Caco-2 (cell line): ENCODE measurements at regions not wholly inside any gene's neighbourhood (a gene's known extent, or its start where the extent isn't known, plus 50 kb on each side); places are given as distances from the start of the nearest gene placed in this dataset.

ENCODE experiments used
- BruUV-seq: library from RNA; stranded (reverse); fragments of 400-500 nt; replicated peaks from 2 replicates; lab custom pipeline; 2021; lab: Mats Ljungman, UMichigan
- CTCF ChIA-PET: fragments of 300-600 bp; sonication (Branson Sonifier 250); formaldehyde crosslinking; loops from one replicate; lab custom pipeline; 2022; ENCODE audit warnings: antibody characterized with exemption; lab: Charles Lee
- POLR2A ChIA-PET: fragments of 300-600 bp; sonication (Branson Sonifier 250); formaldehyde crosslinking; loops from one replicate; lab custom pipeline; 2022; ENCODE audit warnings: antibody characterized with exemption; lab: Charles Lee
- DNase-seq, 2 experiments: peaks; one replicate each; pipeline versions ENCODE4 v3.0.0 to v3.0.0-alpha.2; 2020 to 2022
- H3K27me3 ChIP-seq: replicated peaks from 2 replicates; pipeline ENCODE4 v1.6.0; 2011; ENCODE audit warnings: low read length; ENCODE audit not compliant: control insufficient read depth, insufficient read depth
- H3K36me3 ChIP-seq: 2 replicates; pipeline ENCODE4 v1.5.1; 2011; ENCODE audit warnings: low read length; ENCODE audit not compliant: control insufficient read depth, insufficient read depth
- H3K4me1 ChIP-seq: fragments of 250-450 bp; sonication (Bioruptor Pico); 2 replicates; pipeline ENCODE4 v1.5.1; 2020; ENCODE audit warnings: mild to moderate bottlenecking
- H3K4me3 ChIP-seq: 2 replicates; pipeline ENCODE4 v1.5.1; 2011; ENCODE audit warnings: low read depth, mild to moderate bottlenecking, control low read depth, low read length
- H3K9me3 ChIP-seq: fragments of 250-450 bp; sonication (Bioruptor Pico); 2 replicates; pipeline ENCODE4 v1.5.1; 2020; ENCODE audit warnings: mild to moderate bottlenecking, moderate library complexity
- H3K27ac Mint-ChIP-seq: one replicate; pipeline ENCODE4 v1.8.0; 2022; ENCODE audit warnings: mixed read lengths; ENCODE audit not compliant: unreplicated experiment
- H3K27me3 Mint-ChIP-seq: one replicate; pipeline ENCODE4 v1.8.0; 2022; ENCODE audit warnings: mixed read lengths; ENCODE audit not compliant: insufficient read depth, unreplicated experiment
- H3K36me3 Mint-ChIP-seq: one replicate; pipeline ENCODE4 v1.8.0; 2022; ENCODE audit warnings: mild to moderate bottlenecking, mixed read lengths; ENCODE audit not compliant: insufficient read depth, unreplicated experiment
- H3K4me1 Mint-ChIP-seq: one replicate; pipeline ENCODE4 v1.8.0; 2022; ENCODE audit warnings: low read depth, mixed read lengths; ENCODE audit not compliant: unreplicated experiment
- H3K4me3 Mint-ChIP-seq: one replicate; pipeline ENCODE4 v1.8.0; 2022; ENCODE audit warnings: mild to moderate bottlenecking, moderate library complexity, mixed read lengths; ENCODE audit not compliant: unreplicated experiment
- H3K9me3 Mint-ChIP-seq: one replicate; pipeline ENCODE4 v1.8.0; 2022; ENCODE audit warnings: mixed read lengths; ENCODE audit not compliant: unreplicated experiment
- CTCF ChIP-seq, 2 experiments: fragments of 200-600 bp in 1 of 2; IDR thresholded peaks; 1 replicate in 1 of 2; 2 replicates in 1 of 2; pipeline versions ENCODE4 v1.5.1 to v1.8.0; 2011 to 2022; ENCODE audit warnings: antibody characterized with exemption in 1 of 2, control low read depth in 1 of 2, inconsistent platforms in 1 of 2, low read depth in 1 of 2, low read length in 1 of 2, mild to moderate bottlenecking in 1 of 2, moderate library complexity in 1 of 2; ENCODE audit not compliant: insufficient read depth in 1 of 2, severe bottlenecking in 1 of 2, unreplicated experiment in 1 of 2
- intact Hi-C: fragments of 100-400 bp; cut with micrococcal nuclease; formaldehyde crosslinking; loops from one replicate; pipeline ENCODE4 v1.10.0; 2022; ENCODE audit not compliant: unreplicated experiment

- no peaks in the 10 kb centered on the region for H3K27me3 Mint-ChIP-seq
- CTCF ChIA-PET, result no interaction called here
- H3K9me3 ChIP-seq, result no peaks in the 10 kb centered on the region
- no TSS peak for BruUV-seq
- H3K27ac Mint-ChIP-seq, result peak overlapping the region; percentile 36
- POLR2A ChIA-PET, result no interaction called here
- no peak for DNase-seq
- H3K36me3 Mint-ChIP-seq, result no peaks in the 10 kb centered on the region
- no peaks in the 10 kb centered on the region for H3K9me3 Mint-ChIP-seq
- no peaks in the 10 kb centered on the region for H3K27me3 ChIP-seq
- no peaks in the 10 kb centered on the region for H3K4me1 Mint-ChIP-seq
- intact Hi-C loops, result no loop called here
- no peaks in the 10 kb centered on the region for H3K36me3 ChIP-seq
- no peak for TF ChIP-seq CTCF (IDR thresholded peaks at IDR 0.05; ENCODE audit: insufficient read depth in 1 of 2, low read depth in 1 of 2, low read length in 1 of 2, severe bottlenecking in 1 of 2, unreplicated experiment in 1 of 2)
- H3K4me3 Mint-ChIP-seq, result no peak overlapping the region
- no peaks in the 10 kb centered on the region for H3K4me1 ChIP-seq
- H3K4me3 ChIP-seq, result no peak overlapping the region
Measured at GRCh38 chr6:82056567-82056966, 191.0 kb downstream of the IBTK start.

- Histone ChIP-seq H3K9me3 (no peaks in the 10 kb centered on the region), H3K4me3 (no peak overlapping the region), H3K27me3 (no peaks in the 10 kb centered on the region), H3K36me3 (no peaks in the 10 kb centered on the region), H3K4me1 (no peaks in the 10 kb centered on the region)
- Mint-ChIP-seq H3K4me3 (no peak overlapping the region), H3K27ac (no peak overlapping the region), H3K36me3 (no peaks in the 10 kb centered on the region), H3K4me1 (no peaks in the 10 kb centered on the region), H3K27me3 (no peaks in the 10 kb centered on the region), H3K9me3 (no peaks in the 10 kb centered on the region)
- TF ChIP-seq CTCF (IDR thresholded peaks at IDR 0.05; ENCODE audit: insufficient read depth in 1 of 2, low read depth in 1 of 2, low read length in 1 of 2, severe bottlenecking in 1 of 2, unreplicated experiment in 1 of 2), result no peak
- no TSS peak for BruUV-seq
- ChIA-PET CTCF (no interaction called here), POLR2A (no interaction called here)
- intact Hi-C loops, result loop anchor here (10.0 kb wide), 1 partner anchor 451 kb away; no protein-coding TSS in a partner anchor
- DNase-seq, result no peak
Measured at GRCh38 chr6:82045965-82046756, 201.4 kb downstream of the IBTK start.

DNA sequence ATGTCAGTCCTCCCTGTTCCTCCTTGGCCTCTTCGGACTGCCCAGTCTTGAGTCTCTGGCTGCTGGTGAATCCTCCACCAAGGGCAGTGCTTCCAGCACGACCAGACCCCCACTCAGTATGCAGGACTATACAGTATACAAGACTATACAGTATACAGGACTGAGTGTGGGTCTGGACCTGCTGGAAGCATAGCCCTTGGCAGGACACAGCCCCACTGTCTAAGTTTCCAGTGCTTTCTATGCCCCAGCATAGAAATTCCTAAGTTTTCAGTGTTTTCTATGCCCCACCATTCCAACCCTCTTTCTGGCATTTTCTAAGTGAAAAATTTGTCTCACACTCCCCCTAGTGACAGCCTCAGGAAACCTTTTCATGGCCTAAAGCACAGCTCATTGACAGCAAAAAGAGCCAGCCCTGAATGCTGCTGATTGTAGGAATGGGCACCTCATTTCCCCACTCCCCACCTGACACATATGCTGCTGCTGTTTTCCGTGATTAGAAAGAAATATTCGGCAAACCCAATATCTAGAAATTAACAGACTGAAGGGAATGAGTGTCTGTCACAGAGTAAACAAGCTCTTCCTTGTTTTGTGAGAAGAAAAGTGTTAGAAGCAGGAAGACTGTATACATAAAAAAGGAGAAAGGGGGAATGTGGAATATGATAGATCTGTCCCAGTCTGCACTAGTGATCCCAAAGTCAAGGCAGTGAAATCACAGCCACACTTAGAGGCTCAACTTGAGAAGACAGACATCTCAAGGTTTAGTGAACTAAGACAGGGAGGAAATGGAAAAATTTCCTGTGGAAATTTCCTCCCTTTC is 206.9 kb downstream of the IBTK start:
- POLR2A ChIA-PET, result no interaction called here
- peak overlapping the region; percentile 45 for H3K27ac Mint-ChIP-seq
- H3K36me3 ChIP-seq, result no peaks in the 10 kb centered on the region
- no peaks in the 10 kb centered on the region for H3K36me3 Mint-ChIP-seq
- no peaks in the 10 kb centered on the region for H3K27me3 Mint-ChIP-seq
- H3K4me3 Mint-ChIP-seq, result no peak overlapping the region
- CTCF ChIA-PET, result interaction anchor here (0.6 to 1.7 kb wide), 9 partner anchors 10 to 1301 kb away, joined by 3 to 10 read pairs (median 3); no protein-coding TSS in a partner anchor
- H3K4me1 Mint-ChIP-seq, result no peaks in the 10 kb centered on the region
- no peaks in the 10 kb centered on the region for H3K27me3 ChIP-seq
- H3K9me3 Mint-ChIP-seq, result no peaks in the 10 kb centered on the region
- intact Hi-C loops, result loop anchor here (1.0 to 10.0 kb wide), 5 partner anchors 100 to 799 kb away; no protein-coding TSS in a partner anchor
- no TSS peak for BruUV-seq
- no peak overlapping the region for H3K4me3 ChIP-seq
- peak; percentile 53 to 70 for DNase-seq
- H3K4me1 ChIP-seq, result peaks cover 4% of the 10 kb centered on the region; the same call in 1 of the 2 replicates
- H3K9me3 ChIP-seq, result no peaks in the 10 kb centered on the region
- TF ChIP-seq CTCF (IDR thresholded peaks at IDR 0.05; ENCODE audit: insufficient read depth in 1 of 2, low read depth in 1 of 2, low read length in 1 of 2, severe bottlenecking in 1 of 2, unreplicated experiment in 1 of 2), result peak; percentile 87
